IPS-18a (cell line): ENCODE measurements at regions not wholly inside any gene's neighbourhood (a gene's known extent, or its start where the extent isn't known, plus 50 kb on each side); places are given as distances from the start of the nearest gene placed in this dataset.
"Not testable (repeated sequence)": the region's sequence is repeated elsewhere in the genome, so short reads cannot be mapped to it uniquely, and the experiment has no call there.

ENCODE experiments used
- H3K27ac ChIP-seq: one replicate; pipeline ENCODE4 v1.5.1; 2013; ENCODE audit warnings: low read length
- H3K27me3 ChIP-seq: one replicate; pipeline ENCODE4 v1.6.1; 2013; ENCODE audit warnings: mild to moderate bottlenecking, low read length; ENCODE audit not compliant: control insufficient read depth, insufficient read depth
- H3K36me3 ChIP-seq: one replicate; pipeline ENCODE4 v1.6.1; 2013; ENCODE audit warnings: low read depth, low read length; ENCODE audit not compliant: control insufficient read depth
- H3K4me1 ChIP-seq: one replicate; pipeline ENCODE4 v1.6.1; 2013; ENCODE audit warnings: low read depth, low read length; ENCODE audit not compliant: control insufficient read depth
- H3K4me3 ChIP-seq: one replicate; pipeline ENCODE4 v1.5.1; 2013; ENCODE audit warnings: low read length
- H3K9ac ChIP-seq: one replicate; pipeline ENCODE4 v1.6.1; 2013; ENCODE audit warnings: mild to moderate bottlenecking, low read length, moderate library complexity
- H3K9me3 ChIP-seq: one replicate; pipeline ENCODE4 v1.6.1; 2013; ENCODE audit warnings: low read depth, low read length; ENCODE audit not compliant: control insufficient read depth

DNA sequence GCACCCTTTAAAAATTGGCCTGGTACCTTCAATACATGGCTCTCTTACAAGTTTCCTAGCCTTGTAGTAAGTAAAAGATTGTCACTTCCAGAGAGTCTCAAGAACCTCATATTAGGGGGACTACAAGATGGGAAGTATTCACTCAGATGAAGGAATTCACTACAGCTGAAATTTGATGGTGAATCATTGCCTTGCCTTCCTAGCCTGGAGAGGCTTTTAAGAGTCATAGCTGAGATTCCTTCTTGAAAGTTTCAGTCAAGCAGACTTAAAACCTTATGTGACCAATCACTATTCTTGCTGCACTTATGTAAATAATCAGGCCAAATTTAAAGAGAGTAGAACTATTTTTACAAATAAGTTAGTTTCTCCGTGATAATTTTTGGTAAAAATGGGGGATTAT lies 451.6 kb downstream of the TRHDE start:
- Histone ChIP-seq H3K4me1 (no peaks in the 10 kb centered on the region), H3K9ac (no peak overlapping the region), H3K27me3 (no peaks in the 10 kb centered on the region), H3K36me3 (no peaks in the 10 kb centered on the region), H3K9me3 (no peaks in the 10 kb centered on the region), H3K4me3 (no peak overlapping the region), H3K27ac (no peak overlapping the region)

GRCh38 chr12:72729451-72730010 lies 457.4 kb downstream of the TRHDE start:
- Histone ChIP-seq H3K4me3 (no peak overlapping the region), H3K9ac (no peak overlapping the region), H3K36me3 (no peaks in the 10 kb centered on the region), H3K9me3 (no peaks in the 10 kb centered on the region), H3K27ac (no peak overlapping the region), H3K27me3 (no peaks in the 10 kb centered on the region), H3K4me1 (no peaks in the 10 kb centered on the region)

DNA sequence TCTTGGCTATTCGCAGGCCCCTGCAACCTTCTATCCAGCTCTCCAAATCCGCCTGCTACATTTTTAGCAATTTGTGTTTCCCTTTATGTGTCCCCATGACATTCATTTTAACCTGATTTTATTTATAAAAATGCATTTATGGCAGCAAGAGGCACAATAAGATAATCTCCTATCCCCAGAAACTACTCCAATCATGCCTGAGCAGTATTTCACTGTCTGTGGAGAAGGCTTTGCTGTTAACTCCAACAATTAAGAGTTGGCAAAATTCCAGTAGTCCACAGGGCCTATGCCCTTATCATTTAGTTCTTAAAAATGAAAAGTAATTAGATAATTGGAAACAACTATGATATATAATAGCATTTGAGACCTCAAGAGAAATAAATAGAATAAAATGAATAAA lies 462.4 kb downstream of the TRHDE start:
- no peaks in the 10 kb centered on the region for H3K9me3 ChIP-seq
- H3K27ac ChIP-seq, result no peak overlapping the region
- no peaks in the 10 kb centered on the region for H3K4me1 ChIP-seq
- H3K36me3 ChIP-seq, result no peaks in the 10 kb centered on the region
- no peaks in the 10 kb centered on the region for H3K27me3 ChIP-seq
- H3K9ac ChIP-seq, result no peak overlapping the region
- no peak overlapping the region for H3K4me3 ChIP-seq

DNA sequence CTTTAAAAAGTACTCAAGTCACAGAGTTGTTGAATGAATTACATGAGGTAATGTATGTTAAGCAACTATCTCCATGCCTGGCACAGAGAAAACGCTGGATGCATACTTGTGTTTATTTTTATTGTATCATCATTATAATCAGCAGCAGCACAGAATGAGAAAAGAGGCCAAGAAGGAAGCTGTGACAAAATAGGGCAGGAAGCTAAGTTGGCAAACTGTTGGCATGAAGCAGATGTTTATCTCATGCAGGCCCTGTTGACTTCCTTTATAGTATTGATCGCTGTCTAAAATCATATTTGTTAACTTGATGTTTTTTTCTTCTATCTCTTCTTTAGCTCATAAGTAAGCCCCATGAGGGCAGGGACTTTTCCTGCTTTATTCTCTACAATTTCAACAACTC lies 466.6 kb downstream of the TRHDE start:
- Histone ChIP-seq H3K9me3 (peaks cover 11% of the 10 kb centered on the region), H3K4me1 (no peaks in the 10 kb centered on the region), H3K9ac (no peak overlapping the region), H3K36me3 (no peaks in the 10 kb centered on the region), H3K27me3 (no peaks in the 10 kb centered on the region), H3K4me3 (no peak overlapping the region), H3K27ac (no peak overlapping the region)

- Histone ChIP-seq H3K9me3 (peaks cover 11% of the 10 kb centered on the region), H3K27me3 (no peaks in the 10 kb centered on the region), H3K27ac (no peak overlapping the region), H3K9ac (no peak overlapping the region), H3K4me1 (no peaks in the 10 kb centered on the region), H3K4me3 (no peak overlapping the region), H3K36me3 (no peaks in the 10 kb centered on the region)
Measured at GRCh38 chr12:72740064-72740463, 467.9 kb downstream of the TRHDE start.

- no peak overlapping the region for H3K27ac ChIP-seq
- no peaks in the 10 kb centered on the region for H3K4me1 ChIP-seq
- H3K36me3 ChIP-seq, result no peaks in the 10 kb centered on the region
- H3K9me3 ChIP-seq, result peaks cover 11% of the 10 kb centered on the region
- no peaks in the 10 kb centered on the region for H3K27me3 ChIP-seq
- H3K4me3 ChIP-seq, result no peak overlapping the region
- no peak overlapping the region for H3K9ac ChIP-seq
Measured at GRCh38 chr12:72742568-72742967, 470.4 kb downstream of the TRHDE start.

DNA sequence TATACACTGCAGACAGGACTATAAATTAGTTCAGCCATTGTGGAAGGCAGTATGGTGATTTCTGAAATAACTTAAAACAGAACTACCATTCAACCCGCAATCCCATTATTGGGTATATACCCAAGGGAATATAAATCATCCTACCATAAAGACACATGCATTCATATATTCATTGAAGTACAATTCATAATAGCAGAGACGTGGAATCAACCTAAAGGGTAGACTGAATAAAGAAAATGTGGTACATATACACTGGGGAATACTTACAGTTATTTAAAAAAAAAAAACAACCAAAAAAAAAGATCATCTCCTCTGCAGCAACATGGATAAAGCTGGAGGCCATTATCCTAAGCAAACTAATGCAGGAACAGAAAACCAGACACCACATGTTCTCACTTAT lies 473.9 kb downstream of the TRHDE start:
- no peak overlapping the region for H3K27ac ChIP-seq
- no peaks in the 10 kb centered on the region for H3K4me1 ChIP-seq
- H3K9ac ChIP-seq, result no peak overlapping the region
- no peaks in the 10 kb centered on the region for H3K27me3 ChIP-seq
- no peaks in the 10 kb centered on the region for H3K36me3 ChIP-seq
- no peak overlapping the region for H3K4me3 ChIP-seq
- peaks cover 11% of the 10 kb centered on the region for H3K9me3 ChIP-seq

- Histone ChIP-seq H3K9me3 (peaks cover 10% of the 10 kb centered on the region), H3K4me1 (no peaks in the 10 kb centered on the region), H3K36me3 (no peaks in the 10 kb centered on the region), H3K9ac (no peak overlapping the region), H3K27me3 (no peaks in the 10 kb centered on the region), H3K4me3 (no peak overlapping the region), H3K27ac (no peak overlapping the region)
Measured at GRCh38 chr12:72747111-72747849, 475.1 kb downstream of the TRHDE start.

DNA sequence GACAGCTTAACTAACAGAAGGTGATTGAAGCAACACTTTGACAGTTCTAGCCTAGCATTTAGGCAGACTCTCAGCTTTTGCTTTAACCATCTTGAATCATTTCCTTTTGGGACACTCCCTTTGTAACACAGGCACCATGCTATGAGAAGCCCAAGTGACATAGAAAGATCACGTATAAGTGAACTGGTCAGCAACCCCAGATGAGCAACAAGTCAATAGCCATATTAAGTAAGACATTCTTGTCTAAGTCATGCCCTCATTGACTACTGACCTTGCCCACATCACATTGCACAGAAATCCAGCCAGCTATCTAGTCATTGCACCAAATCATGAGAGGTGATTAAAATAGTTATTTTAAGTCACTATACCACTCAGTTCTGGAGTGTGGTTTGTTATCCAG lies 476.8 kb downstream of the TRHDE start:
- Histone ChIP-seq H3K4me1 (no peaks in the 10 kb centered on the region), H3K9ac (no peak overlapping the region), H3K27me3 (no peaks in the 10 kb centered on the region), H3K27ac (no peak overlapping the region), H3K36me3 (no peaks in the 10 kb centered on the region), H3K4me3 (no peak overlapping the region), H3K9me3 (no peaks in the 10 kb centered on the region)

- no peaks in the 10 kb centered on the region for H3K4me1 ChIP-seq
- no peaks in the 10 kb centered on the region for H3K9me3 ChIP-seq
- no peak overlapping the region for H3K4me3 ChIP-seq
- no peak overlapping the region for H3K27ac ChIP-seq
- no peaks in the 10 kb centered on the region for H3K27me3 ChIP-seq
- no peaks in the 10 kb centered on the region for H3K36me3 ChIP-seq
- H3K9ac ChIP-seq, result no peak overlapping the region
Measured at GRCh38 chr12:72753571-72753970, 481.4 kb downstream of the TRHDE start.

GRCh38 chr12:72754026-72754425 lies 481.9 kb downstream of the TRHDE start:
- not testable (repeated sequence) for H3K36me3 ChIP-seq, H3K27ac ChIP-seq, H3K9me3 ChIP-seq

GRCh38 chr12:72766517-72766916 lies 494.3 kb downstream of the TRHDE start:
- no peaks in the 10 kb centered on the region for H3K36me3 ChIP-seq
- H3K27ac ChIP-seq, result no peak overlapping the region
- no peaks in the 10 kb centered on the region for H3K9me3 ChIP-seq
- no peak overlapping the region for H3K9ac ChIP-seq
- H3K4me3 ChIP-seq, result no peak overlapping the region
- no peaks in the 10 kb centered on the region for H3K27me3 ChIP-seq
- no peaks in the 10 kb centered on the region for H3K4me1 ChIP-seq

More at GRCh38 chr12:72754026-72754425, 481.9 kb downstream of the TRHDE start:
- not testable (repeated sequence) for H3K4me3 ChIP-seq, H3K27me3 ChIP-seq, H3K4me1 ChIP-seq, H3K9ac ChIP-seq
